GM23338 (cell line): ENCODE measurements at regions not wholly inside any gene's neighbourhood (a gene's known extent, or its start where the extent isn't known, plus 50 kb on each side); places are given as distances from the start of the nearest gene placed in this dataset.

ENCODE experiments used
- ATAC-seq: fragments of 200-7000 bp; cut with Tn5 transposase; 3 replicates; pipeline ENCODE4 v1.9.1; 2020
- DNase-seq: peaks from one replicate; pipeline ENCODE4 v3.0.0-alpha.2; 2015; ENCODE audit warnings: low spot score
- H2AFZ ChIP-seq: fragments of 200-600 bp; sonication (generic); 2 replicates; pipeline ENCODE4 v1.8.0; 2016; ENCODE audit warnings: antibody characterized with exemption, mild to moderate bottlenecking, moderate library complexity
- H3F3A ChIP-seq: fragments of 200-600 bp; sonication (generic); replicated peaks from 2 replicates; pipeline ENCODE4 v1.8.0; 2017; ENCODE audit warnings: antibody characterized with exemption, mixed run types, low read depth
- H3K27ac ChIP-seq: fragments of 200-600 bp; sonication (generic); 2 replicates; pipeline ENCODE4 v1.6.1; 2016; ENCODE audit warnings: low read depth
- H3K27me3 ChIP-seq: fragments of 200-600 bp; sonication (generic); 2 replicates; pipeline ENCODE4 v1.8.0; 2016; ENCODE audit warnings: mild to moderate bottlenecking, mixed run types, moderate library complexity; ENCODE audit not compliant: insufficient read depth
- H3K36me3 ChIP-seq: fragments of 200-600 bp; sonication (generic); 2 replicates; pipeline ENCODE4 v1.8.0; 2016; ENCODE audit warnings: mild to moderate bottlenecking; ENCODE audit not compliant: insufficient read depth
- H3K4me1 ChIP-seq: fragments of 200-600 bp; sonication (generic); 2 replicates; pipeline ENCODE4 v1.8.0; 2016; ENCODE audit warnings: mild to moderate bottlenecking, moderate library complexity; ENCODE audit not compliant: insufficient read depth
- H3K4me2 ChIP-seq: fragments of 200-600 bp; sonication (generic); 2 replicates; pipeline ENCODE4 v1.7.1; 2017; ENCODE audit warnings: mixed run types
- H3K4me3 ChIP-seq: fragments of 200-600 bp; sonication (generic); 2 replicates; pipeline ENCODE4 v1.6.1; 2016; ENCODE audit warnings: mixed run types
- H3K79me2 ChIP-seq: fragments of 200-600 bp; sonication (generic); replicated peaks from 2 replicates; pipeline ENCODE4 v1.8.0; 2017; ENCODE audit warnings: mild to moderate bottlenecking; ENCODE audit not compliant: insufficient read depth
- H3K9me2 ChIP-seq: fragments of 200-600 bp; sonication (generic); 2 replicates; pipeline ENCODE4 v1.8.0; 2017; ENCODE audit not compliant: insufficient read depth
- H4K20me1 ChIP-seq: fragments of 200-600 bp; sonication (generic); replicated peaks from 2 replicates; pipeline ENCODE4 v1.8.0; 2017; ENCODE audit warnings: mild to moderate bottlenecking; ENCODE audit not compliant: insufficient read depth
- H3K27ac Mint-ChIP-seq: 2 replicates; pipeline ENCODE4 v1.8.0; 2020; ENCODE audit warnings: inconsistent platforms, mild to moderate bottlenecking, moderate library complexity, mixed read lengths
- H3K27me3 Mint-ChIP-seq: 3 replicates; pipeline ENCODE4 v1.8.0; 2022; ENCODE audit warnings: low read depth, mild to moderate bottlenecking, moderate library complexity, mixed read lengths, inconsistent platforms; ENCODE audit not compliant: insufficient read depth, poor library complexity
- H3K36me3 Mint-ChIP-seq: 3 replicates; pipeline ENCODE4 v1.8.0; 2021; ENCODE audit warnings: low read depth, mild to moderate bottlenecking, inconsistent platforms, moderate library complexity, mixed read lengths
- H3K4me1 Mint-ChIP-seq: 3 replicates; pipeline ENCODE4 v1.8.0; 2020; ENCODE audit warnings: mild to moderate bottlenecking, inconsistent platforms, mixed read lengths
- H3K4me3 Mint-ChIP-seq: 3 replicates; pipeline ENCODE4 v1.8.0; 2021; ENCODE audit warnings: moderate library complexity, mild to moderate bottlenecking, inconsistent platforms, mixed read lengths
- H3K9me3 Mint-ChIP-seq: 3 replicates; pipeline ENCODE4 v1.8.0; 2020; ENCODE audit warnings: moderate library complexity, mild to moderate bottlenecking, inconsistent platforms, mixed read lengths
- CREB1 ChIP-seq: fragments of 250-450 bp; sonication (Bioruptor Pico); IDR thresholded peaks from 2 replicates; pipeline ENCODE4 v1.5.0; 2020; ENCODE audit warnings: low read depth, mild to moderate bottlenecking, moderate library complexity
- CTCF ChIP-seq, 2 experiments: fragments of 200-600 bp in 1 of 2; sonication (generic) in 1 of 2; conservative IDR thresholded peaks; 2 replicates each; pipeline versions ENCODE4 v1.5.1 to v1.6.1; 2016 to 2017; ENCODE audit warnings: antibody characterized with exemption in 2 of 2, low read depth in 2 of 2, mild to moderate bottlenecking in 2 of 2, moderate library complexity in 1 of 2
- EZH2 ChIP-seq: fragments of 200-600 bp; sonication (generic); IDR thresholded peaks from one replicate; pipeline ENCODE4 v1.8.0; 2017; ENCODE audit warnings: antibody characterized with exemption, mild to moderate bottlenecking, low read depth; ENCODE audit not compliant: unreplicated experiment
- EZH2phosphoT487 ChIP-seq: fragments of 200-600 bp; sonication (generic); IDR thresholded peaks from one replicate; pipeline ENCODE4 v1.8.1; 2018; ENCODE audit warnings: antibody characterized with exemption; ENCODE audit not compliant: unreplicated experiment
- JUNB ChIP-seq: IDR thresholded peaks from one replicate; pipeline ENCODE4 v1.6.1; 2016; ENCODE audit warnings: antibody characterized with exemption; ENCODE audit not compliant: unreplicated experiment
- POLR2AphosphoS5 ChIP-seq: IDR thresholded peaks from 2 replicates; pipeline ENCODE4 v1.6.1; 2016; ENCODE audit warnings: antibody characterized with exemption, low read depth
- ZNF114 ChIP-seq: fragments of 250-450 bp; sonication (Bioruptor Pico); IDR thresholded peaks from 2 replicates; pipeline ENCODE4 v1.5.0; 2020; ENCODE audit warnings: mild to moderate bottlenecking, moderate library complexity
- ZNF331 ChIP-seq: fragments of 250-450 bp; sonication (Bioruptor Pico); IDR thresholded peaks from 2 replicates; pipeline ENCODE4 v1.5.0; 2020; ENCODE audit warnings: low read depth, mild to moderate bottlenecking, moderate library complexity
- ZNF462 ChIP-seq: fragments of 250-450 bp; sonication (Bioruptor Pico); IDR thresholded peaks from 2 replicates; pipeline ENCODE4 v1.5.0; 2020; ENCODE audit warnings: mild to moderate bottlenecking, moderate library complexity
- TF ChIP-seq, protein P1 (sequence below): IDR thresholded peaks from one replicate; pipeline ENCODE4 v1.6.1; 2018; ENCODE audit warnings: antibody characterized with exemption; ENCODE audit not compliant: unreplicated experiment
- TF ChIP-seq, protein P2 (sequence below): IDR thresholded peaks from 2 replicates; pipeline ENCODE4 v1.6.1; 2016; ENCODE audit warnings: antibody characterized with exemption

DNA sequence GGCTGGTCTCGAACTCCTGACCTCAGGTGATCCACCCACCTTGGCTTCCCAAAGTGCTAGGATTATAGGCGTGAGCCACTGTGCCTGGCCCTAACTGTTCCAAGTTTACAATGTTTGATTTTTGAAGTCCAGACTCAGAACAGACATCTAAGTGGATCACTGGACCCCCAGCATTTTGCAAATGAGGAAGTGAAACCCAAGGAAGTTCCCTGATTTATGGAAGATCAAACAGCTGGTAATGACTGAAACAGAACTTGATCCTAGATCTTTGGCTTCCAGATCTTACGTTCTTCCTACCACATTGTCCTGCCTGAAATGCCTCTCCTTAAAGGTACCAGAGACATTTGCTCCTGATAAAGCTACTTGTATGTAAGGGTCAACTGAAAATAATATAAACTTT, 58.3 kb upstream of the NCOA1 start (continued):
- TF ChIP-seq ZNF462 (CRISPR knock-in tag) (no peak), EZH2 (no peak), CTCF (conservative IDR thresholded peaks at IDR 0.05; ENCODE audit: low read depth in 2 of 2) (no peak), POLR2AphosphoS5 (no peak), JUNB (no peak), ZNF114 (CRISPR knock-in tag) (no peak), CREB1 (CRISPR knock-in tag) (no peak), EZH2phosphoT487 (no peak)

GRCh38 chr2:24432121-24432520, 58.9 kb upstream of the NCOA1 start:
- no peaks in the 10 kb centered on the region for H3K36me3 ChIP-seq
- no peak overlapping the region for H3K27ac ChIP-seq
- no peak overlapping the region for H3K4me3 ChIP-seq
- TF ChIP-seq CREB1 (CRISPR knock-in tag) (no peak), ZNF331 (CRISPR knock-in tag) (no peak), POLR2AphosphoS5 (no peak), EZH2 (no peak), EZH2phosphoT487 (no peak), ZNF114 (CRISPR knock-in tag) (no peak)
- TF ChIP-seq, protein P1, sequence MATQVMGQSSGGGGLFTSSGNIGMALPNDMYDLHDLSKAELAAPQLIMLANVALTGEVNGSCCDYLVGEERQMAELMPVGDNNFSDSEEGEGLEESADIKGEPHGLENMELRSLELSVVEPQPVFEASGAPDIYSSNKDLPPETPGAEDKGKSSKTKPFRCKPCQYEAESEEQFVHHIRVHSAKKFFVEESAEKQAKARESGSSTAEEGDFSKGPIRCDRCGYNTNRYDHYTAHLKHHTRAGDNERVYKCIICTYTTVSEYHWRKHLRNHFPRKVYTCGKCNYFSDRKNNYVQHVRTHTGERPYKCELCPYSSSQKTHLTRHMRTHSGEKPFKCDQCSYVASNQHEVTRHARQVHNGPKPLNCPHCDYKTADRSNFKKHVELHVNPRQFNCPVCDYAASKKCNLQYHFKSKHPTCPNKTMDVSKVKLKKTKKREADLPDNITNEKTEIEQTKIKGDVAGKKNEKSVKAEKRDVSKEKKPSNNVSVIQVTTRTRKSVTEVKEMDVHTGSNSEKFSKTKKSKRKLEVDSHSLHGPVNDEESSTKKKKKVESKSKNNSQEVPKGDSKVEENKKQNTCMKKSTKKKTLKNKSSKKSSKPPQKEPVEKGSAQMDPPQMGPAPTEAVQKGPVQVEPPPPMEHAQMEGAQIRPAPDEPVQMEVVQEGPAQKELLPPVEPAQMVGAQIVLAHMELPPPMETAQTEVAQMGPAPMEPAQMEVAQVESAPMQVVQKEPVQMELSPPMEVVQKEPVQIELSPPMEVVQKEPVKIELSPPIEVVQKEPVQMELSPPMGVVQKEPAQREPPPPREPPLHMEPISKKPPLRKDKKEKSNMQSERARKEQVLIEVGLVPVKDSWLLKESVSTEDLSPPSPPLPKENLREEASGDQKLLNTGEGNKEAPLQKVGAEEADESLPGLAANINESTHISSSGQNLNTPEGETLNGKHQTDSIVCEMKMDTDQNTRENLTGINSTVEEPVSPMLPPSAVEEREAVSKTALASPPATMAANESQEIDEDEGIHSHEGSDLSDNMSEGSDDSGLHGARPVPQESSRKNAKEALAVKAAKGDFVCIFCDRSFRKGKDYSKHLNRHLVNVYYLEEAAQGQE, result no peak
- TF ChIP-seq, protein P2, sequence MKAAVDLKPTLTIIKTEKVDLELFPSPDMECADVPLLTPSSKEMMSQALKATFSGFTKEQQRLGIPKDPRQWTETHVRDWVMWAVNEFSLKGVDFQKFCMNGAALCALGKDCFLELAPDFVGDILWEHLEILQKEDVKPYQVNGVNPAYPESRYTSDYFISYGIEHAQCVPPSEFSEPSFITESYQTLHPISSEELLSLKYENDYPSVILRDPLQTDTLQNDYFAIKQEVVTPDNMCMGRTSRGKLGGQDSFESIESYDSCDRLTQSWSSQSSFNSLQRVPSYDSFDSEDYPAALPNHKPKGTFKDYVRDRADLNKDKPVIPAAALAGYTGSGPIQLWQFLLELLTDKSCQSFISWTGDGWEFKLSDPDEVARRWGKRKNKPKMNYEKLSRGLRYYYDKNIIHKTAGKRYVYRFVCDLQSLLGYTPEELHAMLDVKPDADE, result no peak
- no peaks in the 10 kb centered on the region for H3K79me2 ChIP-seq
- H3K27me3 ChIP-seq, result no peaks in the 10 kb centered on the region
- H3F3A ChIP-seq, result no peaks in the 10 kb centered on the region
- Mint-ChIP-seq H3K36me3 (no peaks in the 10 kb centered on the region), H3K27me3 (peaks cover 6% of the 10 kb centered on the region), H3K4me1 (peaks cover 8% of the 10 kb centered on the region), H3K4me3 (no peak overlapping the region), H3K27ac (no peak overlapping the region), H3K9me3 (no peaks in the 10 kb centered on the region; the same call in 2 of the 3 replicates)
- no peaks in the 10 kb centered on the region for H3K4me1 ChIP-seq
- H4K20me1 ChIP-seq, result no peaks in the 10 kb centered on the region
- no peak overlapping the region for H2AFZ ChIP-seq
- ATAC-seq (no peak), DNase-seq (no peak)
- H3K4me2 ChIP-seq, result no peak overlapping the region
- no peaks in the 10 kb centered on the region for H3K9me2 ChIP-seq
